GM12874 (cell line): ENCODE measurements at regions not wholly inside any gene's neighbourhood (a gene's known extent, or its start where the extent isn't known, plus 50 kb on each side); places are given as distances from the start of the nearest gene placed in this dataset.

ENCODE experiments used
- TF ChIP-seq, protein P1 (sequence below): IDR thresholded peaks from 2 replicates; pipeline ENCODE4 v1.5.1; 2011; ENCODE audit warnings: low read depth, mild to moderate bottlenecking, control low read depth, low read length, moderate library complexity; ENCODE audit not compliant: insufficient read depth

DNA sequence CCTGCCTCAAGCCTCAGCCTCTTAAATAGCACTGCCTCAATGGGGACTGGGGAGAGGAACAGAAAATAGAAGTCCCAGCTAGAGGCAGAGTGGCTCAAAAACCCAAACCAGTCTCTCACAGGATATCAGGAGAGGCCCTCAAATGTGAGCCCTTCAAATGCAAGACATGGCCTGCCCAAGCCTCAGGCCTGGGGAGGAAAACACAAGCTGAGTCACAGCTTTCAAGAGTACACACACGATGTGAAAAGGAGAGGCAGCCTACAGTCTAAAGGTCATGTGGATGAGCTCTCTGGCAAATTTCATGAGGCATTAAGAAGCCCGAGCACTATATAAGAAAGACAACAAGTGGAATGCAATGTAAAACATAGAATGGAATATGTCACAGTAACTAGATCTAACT is 316.6 kb upstream of the MEX3C start:
- TF ChIP-seq, protein P1, sequence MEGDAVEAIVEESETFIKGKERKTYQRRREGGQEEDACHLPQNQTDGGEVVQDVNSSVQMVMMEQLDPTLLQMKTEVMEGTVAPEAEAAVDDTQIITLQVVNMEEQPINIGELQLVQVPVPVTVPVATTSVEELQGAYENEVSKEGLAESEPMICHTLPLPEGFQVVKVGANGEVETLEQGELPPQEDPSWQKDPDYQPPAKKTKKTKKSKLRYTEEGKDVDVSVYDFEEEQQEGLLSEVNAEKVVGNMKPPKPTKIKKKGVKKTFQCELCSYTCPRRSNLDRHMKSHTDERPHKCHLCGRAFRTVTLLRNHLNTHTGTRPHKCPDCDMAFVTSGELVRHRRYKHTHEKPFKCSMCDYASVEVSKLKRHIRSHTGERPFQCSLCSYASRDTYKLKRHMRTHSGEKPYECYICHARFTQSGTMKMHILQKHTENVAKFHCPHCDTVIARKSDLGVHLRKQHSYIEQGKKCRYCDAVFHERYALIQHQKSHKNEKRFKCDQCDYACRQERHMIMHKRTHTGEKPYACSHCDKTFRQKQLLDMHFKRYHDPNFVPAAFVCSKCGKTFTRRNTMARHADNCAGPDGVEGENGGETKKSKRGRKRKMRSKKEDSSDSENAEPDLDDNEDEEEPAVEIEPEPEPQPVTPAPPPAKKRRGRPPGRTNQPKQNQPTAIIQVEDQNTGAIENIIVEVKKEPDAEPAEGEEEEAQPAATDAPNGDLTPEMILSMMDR, result no peak

DNA sequence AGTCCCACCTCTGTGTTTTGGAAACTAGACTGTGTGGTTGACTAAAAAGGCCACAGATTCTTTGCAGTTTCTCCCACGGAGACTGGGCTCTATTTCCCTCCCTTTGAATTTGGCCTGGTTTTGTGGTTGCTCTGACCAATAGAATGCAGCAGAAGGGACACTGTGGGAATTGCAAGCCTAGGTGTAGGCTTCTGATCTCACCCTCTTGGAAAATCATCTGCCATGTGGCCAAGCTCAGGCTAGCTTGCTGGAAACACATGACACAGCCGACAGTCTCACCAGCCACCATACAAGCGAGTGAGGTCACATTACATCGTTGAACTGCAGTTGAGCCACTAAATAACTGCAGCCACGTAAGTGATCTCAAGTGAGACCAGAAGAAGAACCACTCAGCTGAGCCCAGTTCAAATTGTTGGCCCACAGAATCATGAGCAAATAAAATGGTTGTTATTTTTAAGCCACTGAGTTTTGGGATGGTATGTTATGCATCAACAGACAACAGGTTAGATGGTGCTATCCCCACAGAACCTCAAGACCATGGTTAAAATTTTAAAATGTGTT is 319.1 kb upstream of the MEX3C start:
- TF ChIP-seq, protein P1, result no peak

DNA sequence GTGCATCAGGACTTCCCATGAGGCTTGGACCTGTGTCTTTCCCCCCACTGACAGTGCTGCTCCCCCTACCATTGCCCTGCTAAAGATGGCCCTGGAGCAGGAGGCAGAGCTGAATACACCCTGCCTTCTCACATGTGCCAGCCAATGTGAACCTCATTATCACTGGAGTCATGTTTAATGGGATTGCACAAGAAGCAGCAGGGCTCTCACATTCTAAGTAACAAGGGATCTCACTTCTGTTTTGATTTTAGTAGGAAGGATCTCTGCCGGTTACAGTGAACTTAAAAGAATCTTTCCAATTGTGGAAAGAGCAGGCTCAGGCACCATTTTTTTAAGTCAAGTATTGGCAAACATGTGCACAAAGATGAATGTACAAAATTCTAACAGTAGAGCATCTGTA is 322.1 kb upstream of the MEX3C start:
- TF ChIP-seq, protein P1, result no peak

DNA sequence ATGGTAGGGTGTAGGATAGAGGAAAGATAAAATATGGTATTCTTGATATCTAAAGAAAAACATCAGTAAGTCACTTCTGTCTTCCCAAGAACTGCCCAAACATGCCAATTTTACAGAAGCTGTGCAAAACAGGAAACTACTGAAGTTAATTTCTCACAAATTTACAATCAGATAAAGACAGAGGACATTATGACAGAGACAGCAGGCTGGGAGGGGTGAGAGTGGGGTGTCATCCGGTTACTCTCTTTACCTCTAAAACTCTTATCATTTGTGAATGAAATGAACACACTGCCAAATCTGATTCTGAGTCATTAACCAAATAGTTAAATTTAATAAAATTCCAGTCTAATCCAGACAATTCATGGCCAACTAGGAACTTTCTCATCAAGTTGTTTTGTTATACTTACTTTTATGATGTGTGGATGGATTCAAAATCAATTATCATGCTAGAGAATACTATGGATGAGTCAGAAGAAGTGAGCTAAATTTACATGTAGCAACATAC is 323.2 kb upstream of the MEX3C start:
- TF ChIP-seq, protein P1, result no peak

DNA sequence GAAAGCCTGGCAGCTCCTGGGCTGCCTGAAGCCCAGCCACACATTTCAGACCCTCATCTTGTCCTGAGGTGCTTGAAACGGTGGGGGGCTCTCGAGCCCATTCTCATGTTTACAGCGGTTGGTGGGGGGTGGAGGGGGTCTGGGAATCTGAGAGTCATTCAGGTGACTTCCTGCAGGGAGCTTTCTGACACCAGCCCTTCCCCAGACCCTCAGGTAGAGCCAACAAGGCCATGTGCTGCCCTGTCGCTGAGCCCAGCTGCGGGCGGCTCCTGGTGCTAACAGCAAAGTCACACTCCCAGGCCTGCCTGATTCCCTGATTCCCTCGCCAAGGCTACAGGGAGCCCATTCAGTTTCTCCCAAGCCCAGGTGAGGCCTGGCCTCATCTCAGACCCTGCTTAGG is 324.9 kb upstream of the MEX3C start:
- TF ChIP-seq, protein P1, result no peak

DNA sequence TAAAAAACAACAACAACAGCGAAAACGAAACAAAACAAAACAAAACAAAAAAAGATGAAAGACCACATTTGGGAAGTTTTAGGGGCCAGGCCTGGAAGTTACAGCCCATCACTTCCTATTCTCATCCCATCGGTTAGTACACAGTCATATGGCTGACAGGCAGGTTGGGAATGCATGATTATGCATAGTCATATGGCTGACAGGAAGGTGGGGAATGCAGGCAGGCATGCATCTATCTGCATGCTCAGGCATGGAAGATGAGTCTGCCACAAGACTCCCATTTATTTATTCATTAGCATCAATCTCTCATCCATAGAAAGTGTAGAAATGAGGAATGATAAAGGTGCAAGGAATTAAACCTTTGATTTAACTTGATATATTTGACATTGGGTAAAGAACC is 325.3 kb upstream of the MEX3C start:
- TF ChIP-seq, protein P1, result no peak

DNA sequence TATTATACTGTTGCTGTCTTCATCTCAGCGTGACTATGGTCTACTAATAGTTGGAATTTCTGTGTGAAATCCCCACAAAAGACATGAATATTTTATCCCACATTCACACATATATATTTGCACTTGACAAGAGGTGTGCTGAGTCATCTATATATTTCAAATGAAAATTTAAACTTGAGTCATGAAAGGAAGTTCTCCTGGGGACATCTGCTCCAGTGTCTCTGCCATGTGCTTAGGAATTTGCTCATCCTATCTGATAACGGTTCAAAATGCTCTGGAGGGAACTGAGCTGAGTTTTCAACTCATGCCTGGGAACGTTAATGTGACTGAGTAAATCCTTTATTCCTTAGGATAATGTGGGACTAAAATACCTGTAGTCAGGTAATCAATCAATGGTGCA is 326.2 kb upstream of the MEX3C start:
- TF ChIP-seq, protein P1, result no peak
